ENCODE measurements at regions not wholly inside any gene's neighbourhood (a gene's known extent, or its start where the extent isn't known, plus 50 kb on each side); places are given as distances from the start of the nearest gene placed in this dataset.
"Not testable (repeated sequence)": the region's sequence is repeated elsewhere in the genome, so short reads cannot be mapped to it uniquely, and the experiment has no call there.

DNA sequence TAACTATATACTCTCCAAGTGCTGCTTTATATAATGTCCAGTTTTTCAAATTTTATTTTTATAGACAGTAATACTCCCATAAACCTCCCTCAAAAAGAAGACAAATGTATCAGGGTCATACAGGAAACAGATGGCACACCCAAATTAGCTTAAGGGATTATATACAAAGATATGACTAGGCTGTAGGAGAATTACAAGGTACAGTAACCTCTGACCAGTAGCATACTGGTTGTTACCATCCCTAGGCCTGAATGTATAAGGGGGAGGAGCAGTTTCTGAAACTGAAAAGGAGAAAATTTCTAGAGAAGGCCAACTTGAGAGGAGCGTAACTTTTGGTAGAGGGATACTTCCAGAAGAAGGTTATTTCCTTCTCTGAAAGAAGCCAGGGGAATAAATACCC, 122.6 kb upstream of the NBPF19 start:
- not testable (repeated sequence) for H3K36me3 ChIP-seq (ENCODE audit: insufficient read depth, low read length); H3K4me2 ChIP-seq (ENCODE audit: low read length); H3K9ac ChIP-seq (ENCODE audit: low read length); H3K9me3 ChIP-seq (ENCODE audit: low read length); H2AFZ ChIP-seq (ENCODE audit: low read length); H3K4me1 ChIP-seq (ENCODE audit: insufficient read depth, low read length, severe bottlenecking); H3K79me2 ChIP-seq (ENCODE audit: insufficient read depth, low read length); H3K27ac ChIP-seq (ENCODE audit: low read depth, low read length, poor library complexity, severe bottlenecking); H3K4me3 ChIP-seq (ENCODE audit: low read depth, low read length, poor library complexity, severe bottlenecking); H3F3A ChIP-seq (ENCODE audit: insufficient read depth, low read length); H4K20me1 ChIP-seq (ENCODE audit: insufficient read depth, low read length); H3K9me2 ChIP-seq (ENCODE audit: low read depth, low read length); H3K27me3 ChIP-seq (ENCODE audit: insufficient read depth, low read length)

DNA sequence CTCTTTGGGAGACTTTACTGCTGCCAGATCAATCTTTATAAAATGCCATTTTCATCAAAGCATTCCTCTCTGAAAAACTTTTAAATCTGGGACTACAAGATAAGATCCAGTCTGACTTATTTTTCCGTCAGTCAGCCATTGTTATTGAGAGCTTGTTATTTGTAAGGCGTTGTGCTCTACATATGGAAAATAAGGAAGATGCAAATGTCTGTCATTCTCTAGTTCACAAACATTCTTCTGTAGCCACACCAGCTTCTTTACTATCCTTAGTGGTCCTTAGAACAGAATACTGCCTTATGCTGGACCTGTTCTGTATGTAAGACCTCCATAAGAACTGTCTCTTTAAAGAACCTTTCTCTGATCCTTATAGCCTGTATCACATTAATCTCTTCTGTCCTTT, 120.3 kb upstream of the NBPF19 start:
- H3K9me3 ChIP-seq (ENCODE audit: low read length); H3K27ac ChIP-seq (ENCODE audit: low read depth, low read length, poor library complexity, severe bottlenecking): not testable (repeated sequence)

GRCh38 chr1:149355748-149356147, 119.1 kb upstream of the NBPF19 start:
- H3K4me3 ChIP-seq (ENCODE audit: low read depth, low read length, poor library complexity, severe bottlenecking); H3K4me1 ChIP-seq (ENCODE audit: insufficient read depth, low read length, severe bottlenecking); H3K27ac ChIP-seq (ENCODE audit: low read depth, low read length, poor library complexity, severe bottlenecking); H2AFZ ChIP-seq (ENCODE audit: low read length); H3K9me2 ChIP-seq (ENCODE audit: low read depth, low read length); H3K9ac ChIP-seq (ENCODE audit: low read length); H3K27me3 ChIP-seq (ENCODE audit: insufficient read depth, low read length); H3K79me2 ChIP-seq (ENCODE audit: insufficient read depth, low read length); H3K4me2 ChIP-seq (ENCODE audit: low read length); H3K36me3 ChIP-seq (ENCODE audit: insufficient read depth, low read length); H3K9me3 ChIP-seq (ENCODE audit: low read length); H4K20me1 ChIP-seq (ENCODE audit: insufficient read depth, low read length); H3F3A ChIP-seq (ENCODE audit: insufficient read depth, low read length): not testable (repeated sequence)

More for the DNA sequence above, 120.3 kb upstream of the NBPF19 start:
- H2AFZ ChIP-seq (ENCODE audit: low read length); H4K20me1 ChIP-seq (ENCODE audit: insufficient read depth, low read length); H3K36me3 ChIP-seq (ENCODE audit: insufficient read depth, low read length); H3K4me1 ChIP-seq (ENCODE audit: insufficient read depth, low read length, severe bottlenecking); H3K27me3 ChIP-seq (ENCODE audit: insufficient read depth, low read length); H3K4me2 ChIP-seq (ENCODE audit: low read length); H3K9ac ChIP-seq (ENCODE audit: low read length); H3K4me3 ChIP-seq (ENCODE audit: low read depth, low read length, poor library complexity, severe bottlenecking); H3K9me2 ChIP-seq (ENCODE audit: low read depth, low read length); H3K79me2 ChIP-seq (ENCODE audit: insufficient read depth, low read length); H3F3A ChIP-seq (ENCODE audit: insufficient read depth, low read length): not testable (repeated sequence)

DNA sequence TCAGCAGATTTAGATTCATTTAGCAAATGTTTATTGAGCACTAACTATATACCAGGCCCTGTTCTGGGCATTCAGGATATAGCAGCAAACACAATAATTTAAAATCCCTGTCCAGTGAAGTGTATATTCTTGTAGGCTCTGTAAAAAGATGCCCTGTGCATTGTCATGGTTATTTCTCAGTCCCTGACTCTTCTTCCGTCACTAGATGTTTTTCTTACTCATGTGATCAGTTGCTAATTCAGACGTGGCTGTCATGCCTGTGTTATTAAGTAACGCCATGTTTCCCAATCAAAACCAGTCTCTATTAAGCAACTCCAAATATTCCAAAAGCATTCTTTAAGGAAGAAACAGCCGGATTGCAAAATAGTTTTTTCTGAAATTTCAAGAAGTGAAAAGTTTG, 118.7 kb upstream of the NBPF19 start:
- H3K4me2 ChIP-seq (ENCODE audit: low read length); H3K27me3 ChIP-seq (ENCODE audit: insufficient read depth, low read length); H3K9me2 ChIP-seq (ENCODE audit: low read depth, low read length); H2AFZ ChIP-seq (ENCODE audit: low read length); H3K4me1 ChIP-seq (ENCODE audit: insufficient read depth, low read length, severe bottlenecking); H4K20me1 ChIP-seq (ENCODE audit: insufficient read depth, low read length); H3F3A ChIP-seq (ENCODE audit: insufficient read depth, low read length); H3K36me3 ChIP-seq (ENCODE audit: insufficient read depth, low read length); H3K27ac ChIP-seq (ENCODE audit: low read depth, low read length, poor library complexity, severe bottlenecking); H3K79me2 ChIP-seq (ENCODE audit: insufficient read depth, low read length); H3K9me3 ChIP-seq (ENCODE audit: low read length); H3K4me3 ChIP-seq (ENCODE audit: low read depth, low read length, poor library complexity, severe bottlenecking); H3K9ac ChIP-seq (ENCODE audit: low read length): not testable (repeated sequence)

DNA sequence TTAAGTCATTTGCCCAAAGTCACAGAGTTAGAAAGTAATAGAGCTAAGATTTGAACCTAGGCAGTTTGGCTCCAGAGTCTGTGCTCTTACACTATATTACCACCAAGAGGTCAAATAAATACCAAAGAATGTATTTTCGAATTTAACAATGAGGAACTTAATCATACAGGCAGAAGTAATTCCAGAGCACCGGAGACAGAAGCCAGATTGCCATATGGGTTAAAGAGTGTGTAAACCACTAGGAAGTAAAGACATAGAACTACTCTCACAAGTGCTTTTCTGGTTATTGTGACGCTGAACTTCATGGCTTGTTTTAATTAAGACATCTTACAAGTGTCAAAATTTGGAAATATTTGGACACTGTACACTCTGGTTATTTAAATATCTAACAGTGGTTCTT, 114.5 kb upstream of the NBPF19 start:
- not testable (repeated sequence) for H3K4me1 ChIP-seq (ENCODE audit: insufficient read depth, low read length, severe bottlenecking); H3K9ac ChIP-seq (ENCODE audit: low read length); H3F3A ChIP-seq (ENCODE audit: insufficient read depth, low read length); H3K9me3 ChIP-seq (ENCODE audit: low read length); H3K36me3 ChIP-seq (ENCODE audit: insufficient read depth, low read length); H3K27me3 ChIP-seq (ENCODE audit: insufficient read depth, low read length); H4K20me1 ChIP-seq (ENCODE audit: insufficient read depth, low read length); H3K4me3 ChIP-seq (ENCODE audit: low read depth, low read length, poor library complexity, severe bottlenecking); H3K79me2 ChIP-seq (ENCODE audit: insufficient read depth, low read length); H3K27ac ChIP-seq (ENCODE audit: low read depth, low read length, poor library complexity, severe bottlenecking); H3K4me2 ChIP-seq (ENCODE audit: low read length); H3K9me2 ChIP-seq (ENCODE audit: low read depth, low read length); H2AFZ ChIP-seq (ENCODE audit: low read length)

- H3K4me2 ChIP-seq (ENCODE audit: low read length); H2AFZ ChIP-seq (ENCODE audit: low read length); H3K9me2 ChIP-seq (ENCODE audit: low read depth, low read length); H3K9ac ChIP-seq (ENCODE audit: low read length); H3K4me3 ChIP-seq (ENCODE audit: low read depth, low read length, poor library complexity, severe bottlenecking); H3K27me3 ChIP-seq (ENCODE audit: insufficient read depth, low read length); H3F3A ChIP-seq (ENCODE audit: insufficient read depth, low read length); H3K79me2 ChIP-seq (ENCODE audit: insufficient read depth, low read length); H3K36me3 ChIP-seq (ENCODE audit: insufficient read depth, low read length); H3K4me1 ChIP-seq (ENCODE audit: insufficient read depth, low read length, severe bottlenecking); H3K9me3 ChIP-seq (ENCODE audit: low read length); H4K20me1 ChIP-seq (ENCODE audit: insufficient read depth, low read length); H3K27ac ChIP-seq (ENCODE audit: low read depth, low read length, poor library complexity, severe bottlenecking): not testable (repeated sequence)
These were observed 113.5 kb upstream of the NBPF19 start for GRCh38 chr1:149361310-149361709.

DNA sequence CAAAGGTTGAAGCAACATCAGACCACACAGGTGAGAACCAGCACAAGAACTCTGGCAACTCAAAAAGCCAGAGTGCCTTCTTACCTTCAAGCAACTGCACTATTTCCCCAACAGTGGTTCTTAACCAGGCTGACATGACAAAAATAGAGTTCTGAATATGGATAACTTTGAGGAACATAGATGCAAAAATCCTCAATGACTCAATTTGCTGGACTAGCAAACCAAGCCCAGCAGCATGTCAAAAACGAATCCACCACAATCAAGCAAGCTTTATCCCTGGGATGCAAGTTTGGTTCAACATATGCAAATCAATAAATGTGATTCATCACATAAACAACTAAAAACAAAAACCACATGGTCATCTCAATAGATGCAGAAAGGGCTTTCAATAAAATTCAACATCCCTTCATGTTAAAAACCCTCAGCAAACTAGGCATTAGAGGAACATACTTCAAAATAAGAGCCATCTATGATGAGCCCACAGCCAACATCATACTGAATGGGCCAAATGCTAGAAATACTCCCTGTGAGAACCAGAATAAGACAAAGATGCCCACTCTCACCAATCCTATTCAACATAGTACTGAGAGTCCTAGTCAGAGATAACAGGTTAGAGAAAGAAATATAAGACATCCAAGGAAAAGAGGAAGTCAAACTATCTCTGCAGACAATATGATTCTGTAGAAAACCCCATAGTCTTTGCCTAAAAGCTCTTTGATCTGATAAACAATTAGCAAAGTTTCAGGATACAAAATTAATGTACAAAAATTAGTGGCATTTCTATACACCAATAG, 110.5 kb upstream of the NBPF19 start:
- H3K4me3 ChIP-seq (ENCODE audit: low read depth, low read length, poor library complexity, severe bottlenecking); H3K79me2 ChIP-seq (ENCODE audit: insufficient read depth, low read length); H3F3A ChIP-seq (ENCODE audit: insufficient read depth, low read length); H3K27me3 ChIP-seq (ENCODE audit: insufficient read depth, low read length); H4K20me1 ChIP-seq (ENCODE audit: insufficient read depth, low read length); H3K27ac ChIP-seq (ENCODE audit: low read depth, low read length, poor library complexity, severe bottlenecking); H3K4me1 ChIP-seq (ENCODE audit: insufficient read depth, low read length, severe bottlenecking); H3K36me3 ChIP-seq (ENCODE audit: insufficient read depth, low read length); H3K9me3 ChIP-seq (ENCODE audit: low read length); H3K4me2 ChIP-seq (ENCODE audit: low read length); H3K9ac ChIP-seq (ENCODE audit: low read length); H2AFZ ChIP-seq (ENCODE audit: low read length); H3K9me2 ChIP-seq (ENCODE audit: low read depth, low read length): not testable (repeated sequence)

DNA sequence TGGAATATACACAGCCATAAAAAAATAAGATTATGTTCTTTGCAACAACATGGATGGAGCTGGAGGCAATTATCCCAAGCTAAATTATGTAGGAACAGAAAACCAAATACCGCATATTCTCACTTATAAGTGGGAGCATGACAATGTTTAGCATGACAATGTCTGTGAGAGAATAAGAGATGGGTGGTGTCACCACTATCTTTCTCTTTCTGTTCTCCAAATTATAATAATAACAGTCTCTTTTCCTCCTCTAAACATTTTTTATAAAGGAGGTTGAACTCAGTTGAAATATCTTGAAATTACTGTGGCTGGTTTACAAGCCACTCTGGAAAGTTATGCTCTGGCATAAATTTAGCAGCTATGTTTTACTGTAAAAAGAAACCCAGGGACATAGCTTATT, 108.4 kb upstream of the NBPF19 start:
- H4K20me1 ChIP-seq (ENCODE audit: insufficient read depth, low read length) = not testable (repeated sequence)

More for the DNA sequence above, 108.4 kb upstream of the NBPF19 start:
- H3K79me2 ChIP-seq (ENCODE audit: insufficient read depth, low read length); H3K4me3 ChIP-seq (ENCODE audit: low read depth, low read length, poor library complexity, severe bottlenecking); H3K9me3 ChIP-seq (ENCODE audit: low read length); H3K4me1 ChIP-seq (ENCODE audit: insufficient read depth, low read length, severe bottlenecking); H3K36me3 ChIP-seq (ENCODE audit: insufficient read depth, low read length); H3K27me3 ChIP-seq (ENCODE audit: insufficient read depth, low read length); H2AFZ ChIP-seq (ENCODE audit: low read length); H3K9ac ChIP-seq (ENCODE audit: low read length); H3F3A ChIP-seq (ENCODE audit: insufficient read depth, low read length); H3K27ac ChIP-seq (ENCODE audit: low read depth, low read length, poor library complexity, severe bottlenecking); H3K9me2 ChIP-seq (ENCODE audit: low read depth, low read length); H3K4me2 ChIP-seq (ENCODE audit: low read length): not testable (repeated sequence)
